ENCODE measurements at regions not wholly inside any gene's neighbourhood (a gene's known extent, or its start where the extent isn't known, plus 50 kb on each side); places are given as distances from the start of the nearest gene placed in this dataset.
"Not testable (repeated sequence)": the region's sequence is repeated elsewhere in the genome, so short reads cannot be mapped to it uniquely, and the experiment has no call there.

- H3K36me3 ChIP-seq: no peaks in the 10 kb centered on the region
- no peaks in the 10 kb centered on the region for H3K27me3 ChIP-seq
- DNase-seq (ENCODE audit: extremely low spot score in 2 of 2): no peak
- TF ChIP-seq POLR2AphosphoS5 (IDR thresholded peaks at IDR 0.05; ENCODE audit: insufficient read depth in 1 of 2, low read depth in 1 of 2) (no peak), CTCF (IDR thresholded peaks at IDR 0.05) (no peak), POLR2A (IDR thresholded peaks at IDR 0.05) (no peak)
- H3K4me3 ChIP-seq: no peak overlapping the region
- no peak overlapping the region for H3K27ac ChIP-seq
- H3K4me1 ChIP-seq: no peaks in the 10 kb centered on the region
- H3K9me3 ChIP-seq: no peaks in the 10 kb centered on the region
- intact Hi-C loops (cut with DNase I): no loop called here
These were observed 417.0 kb upstream of the SLC35B3 start for GRCh38 chr6:8852332-8852731.

GRCh38 chr6:8846680-8847079 is 411.3 kb upstream of the SLC35B3 start:
- DNase-seq (ENCODE audit: extremely low spot score in 2 of 2); H3K27me3 ChIP-seq; intact Hi-C loops (cut with DNase I); H3K4me3 ChIP-seq; H3K9me3 ChIP-seq; H3K4me1 ChIP-seq; H3K27ac ChIP-seq; H3K36me3 ChIP-seq: not testable (repeated sequence)

GRCh38 chr6:8845690-8846089 is 410.3 kb upstream of the SLC35B3 start:
- no peak for DNase-seq (ENCODE audit: extremely low spot score in 2 of 2)
- no peak overlapping the region for H3K27ac ChIP-seq
- H3K27me3 ChIP-seq: no peaks in the 10 kb centered on the region
- no peaks in the 10 kb centered on the region for H3K4me1 ChIP-seq
- no peak overlapping the region for H3K4me3 ChIP-seq
- H3K9me3 ChIP-seq: no peaks in the 10 kb centered on the region
- TF ChIP-seq POLR2A (IDR thresholded peaks at IDR 0.05) (no peak), CTCF (IDR thresholded peaks at IDR 0.05) (no peak), POLR2AphosphoS5 (IDR thresholded peaks at IDR 0.05; ENCODE audit: insufficient read depth in 1 of 2, low read depth in 1 of 2) (no peak)
- H3K36me3 ChIP-seq: no peaks in the 10 kb centered on the region
- intact Hi-C loops (cut with DNase I): no loop called here

- Histone ChIP-seq H3K27me3 (no peaks in the 10 kb centered on the region), H3K9me3 (no peaks in the 10 kb centered on the region), H3K36me3 (no peaks in the 10 kb centered on the region), H3K4me3 (no peak overlapping the region), H3K27ac (no peak overlapping the region), H3K4me1 (no peaks in the 10 kb centered on the region)
- intact Hi-C loops (cut with DNase I): no loop called here
- TF ChIP-seq POLR2A (IDR thresholded peaks at IDR 0.05): no peak
- no peak for TF ChIP-seq CTCF (IDR thresholded peaks at IDR 0.05)
- no peak for TF ChIP-seq POLR2AphosphoS5 (IDR thresholded peaks at IDR 0.05; ENCODE audit: insufficient read depth in 1 of 2, low read depth in 1 of 2)
- DNase-seq (ENCODE audit: extremely low spot score in 2 of 2): no peak
These were observed 409.6 kb upstream of the SLC35B3 start for GRCh38 chr6:8844968-8845367.

- TF ChIP-seq CTCF (IDR thresholded peaks at IDR 0.05) (no peak), POLR2AphosphoS5 (IDR thresholded peaks at IDR 0.05; ENCODE audit: insufficient read depth in 1 of 2, low read depth in 1 of 2) (no peak), POLR2A (IDR thresholded peaks at IDR 0.05) (no peak)
- Histone ChIP-seq H3K4me1 (no peaks in the 10 kb centered on the region), H3K4me3 (no peak overlapping the region), H3K36me3 (no peaks in the 10 kb centered on the region), H3K27me3 (no peaks in the 10 kb centered on the region), H3K9me3 (no peaks in the 10 kb centered on the region), H3K27ac (no peak overlapping the region)
- intact Hi-C loops (cut with DNase I): no loop called here
- DNase-seq (ENCODE audit: extremely low spot score in 2 of 2): no peak
These were observed 404.3 kb upstream of the SLC35B3 start for GRCh38 chr6:8839626-8840025.

GRCh38 chr6:8837343-8837742 is 402.0 kb upstream of the SLC35B3 start:
- TF ChIP-seq CTCF (IDR thresholded peaks at IDR 0.05) (no peak), POLR2A (IDR thresholded peaks at IDR 0.05) (no peak), POLR2AphosphoS5 (IDR thresholded peaks at IDR 0.05; ENCODE audit: insufficient read depth in 1 of 2, low read depth in 1 of 2) (no peak)
- no peak for DNase-seq (ENCODE audit: extremely low spot score in 2 of 2)
- Histone ChIP-seq H3K27me3 (no peaks in the 10 kb centered on the region), H3K4me3 (no peak overlapping the region), H3K36me3 (no peaks in the 10 kb centered on the region), H3K9me3 (no peaks in the 10 kb centered on the region), H3K27ac (no peak overlapping the region), H3K4me1 (no peaks in the 10 kb centered on the region)
- intact Hi-C loops (cut with DNase I): no loop called here

GRCh38 chr6:8832695-8833094 is 397.4 kb upstream of the SLC35B3 start:
- H3K4me3 ChIP-seq; DNase-seq (ENCODE audit: extremely low spot score in 2 of 2); H3K4me1 ChIP-seq; H3K36me3 ChIP-seq; H3K27me3 ChIP-seq; intact Hi-C loops (cut with DNase I); H3K9me3 ChIP-seq; H3K27ac ChIP-seq: not testable (repeated sequence)

Measured in vagina (tissue), 2 donors.